ENCODE measurements at regions not wholly inside any gene's neighbourhood (a gene's known extent, or its start where the extent isn't known, plus 50 kb on each side); places are given as distances from the start of the nearest gene placed in this dataset.

DNA sequence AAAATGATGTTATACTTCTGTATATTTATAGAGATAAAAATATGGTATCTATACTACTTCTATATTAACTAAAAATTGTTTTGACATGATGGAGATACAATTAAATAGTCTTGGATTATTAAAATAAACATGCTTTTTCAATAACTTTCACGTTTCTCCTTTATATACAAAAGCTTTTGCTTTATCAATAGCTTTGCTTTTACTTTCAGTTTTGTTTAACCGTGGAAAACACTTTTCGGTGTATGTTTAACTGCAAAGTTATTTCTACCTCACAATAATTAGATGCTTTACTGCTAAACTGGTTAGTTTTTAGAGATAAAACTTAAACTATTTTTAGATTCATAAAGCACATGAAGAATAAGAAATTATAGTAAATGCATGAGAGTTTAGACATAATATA lies 432.1 kb upstream of the PCDH15 start:
- Histone ChIP-seq H3K36me3 (ENCODE audit: control insufficient read depth in 2 of 2, insufficient read depth in 2 of 2, low read length in 1 of 2) (no peaks in the 10 kb centered on the region), H3K4me3 (no peak overlapping the region), H3K9me3 (replicated peaks; ENCODE audit: control insufficient read depth, insufficient read depth, low read length) (no peaks in the 10 kb centered on the region), H3K27ac (ENCODE audit: control insufficient read depth, insufficient read depth) (no peak overlapping the region; the same call in 1 of the 2 replicates), H3K27me3 (replicated peaks in 1 of 2; ENCODE audit: control insufficient read depth in 2 of 2, insufficient read depth in 2 of 2, low read length in 1 of 2) (no peaks in the 10 kb centered on the region), H3K4me1 (ENCODE audit: control insufficient read depth, insufficient read depth, low read length) (no peaks in the 10 kb centered on the region), H4K20me1 (ENCODE audit: control insufficient read depth, insufficient read depth) (no peaks in the 10 kb centered on the region), H2AFZ (ENCODE audit: control insufficient read depth, low read depth, low read length) (peak overlapping the region; percentile 17; the same call in 1 of the 2 replicates), H3K4me2 (ENCODE audit: control insufficient read depth, insufficient read depth) (peak overlapping the region; percentile 42; the same call in 1 of the 2 replicates), H3K79me2 (ENCODE audit: control insufficient read depth, insufficient read depth, low read length) (no peaks in the 10 kb centered on the region), H3K9ac (ENCODE audit: control insufficient read depth, insufficient read depth, low read length) (no peak overlapping the region)
- in situ Hi-C loops (cut with MboI), result no loop called here
- BruUV-seq (replicated peaks), result no TSS peak
- ChIA-PET CTCF (no interaction called here), RAD21 (ENCODE audit: unreplicated experiment) (interaction anchor here (2.2 kb wide), 1 partner anchor 141 kb away, joined by 6 read pairs; no protein-coding TSS in a partner anchor), POLR2A (no interaction called here), SMC1A (ENCODE audit: uncharacterized antibody, unreplicated experiment) (interaction anchor here (0.7 kb wide), 1 partner anchor 22 kb away, joined by 3 read pairs; no protein-coding TSS in a partner anchor)
- FAIRE-seq, result no peak
- DNase-seq (ENCODE audit: low read depth, low spot score), result no peak
- intact Hi-C loops (cut with micrococcal nuclease; ENCODE audit: unreplicated experiment), result no loop called here
- 61% methylated on average over 3 of the region's 3 CpGs for WGBS (ENCODE audit: insufficient coverage, insufficient replicate concordance, low lambda C conversion rate, missing lambda C conversion rate)
- peak; percentile 64 for ATAC-seq
- TF ChIP-seq, protein P1, sequence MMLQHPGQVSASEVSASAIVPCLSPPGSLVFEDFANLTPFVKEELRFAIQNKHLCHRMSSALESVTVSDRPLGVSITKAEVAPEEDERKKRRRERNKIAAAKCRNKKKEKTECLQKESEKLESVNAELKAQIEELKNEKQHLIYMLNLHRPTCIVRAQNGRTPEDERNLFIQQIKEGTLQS (IDR thresholded peaks at IDR 0.05; ENCODE audit: borderline replicate concordance, extremely low read depth, low read depth, low read length), result no peak
- TF ChIP-seq TCF3 (IDR thresholded peaks at IDR 0.05; ENCODE audit: borderline replicate concordance, insufficient read depth, low read depth, low read length), result no peak
- no peak for TF ChIP-seq NR2C2 (IDR thresholded peaks at IDR 0.05; ENCODE audit: borderline replicate concordance, control insufficient read depth, insufficient read length, low read depth)
- no peak for TF ChIP-seq POLR2AphosphoS5 (IDR thresholded peaks at IDR 0.05; ENCODE audit: low read length)
- TF ChIP-seq GABPA (IDR thresholded peaks at IDR 0.05; ENCODE audit: low read depth), result no peak
- TF ChIP-seq FOS (IDR thresholded peaks at IDR 0.05; ENCODE audit: borderline replicate concordance, extremely low read depth, insufficient read length), result no peak
- no peak for TF ChIP-seq CHD1 (IDR thresholded peaks at IDR 0.05; ENCODE audit: low read depth, low read length)
- TF ChIP-seq ZNF384 (IDR thresholded peaks at IDR 0.05; ENCODE audit: borderline replicate concordance, low read depth, low read length), result no peak
- no peak for TF ChIP-seq KAT2A (conservative IDR thresholded peaks at IDR 0.05; ENCODE audit: control insufficient read depth, low read depth, low read length)
- TF ChIP-seq SMAD1 (IDR thresholded peaks at IDR 0.05; ENCODE audit: low read depth, partially characterized antibody), result no peak
- TF ChIP-seq STAT1 (conservative IDR thresholded peaks at IDR 0.05), result no peak
- TF ChIP-seq, protein P2, sequence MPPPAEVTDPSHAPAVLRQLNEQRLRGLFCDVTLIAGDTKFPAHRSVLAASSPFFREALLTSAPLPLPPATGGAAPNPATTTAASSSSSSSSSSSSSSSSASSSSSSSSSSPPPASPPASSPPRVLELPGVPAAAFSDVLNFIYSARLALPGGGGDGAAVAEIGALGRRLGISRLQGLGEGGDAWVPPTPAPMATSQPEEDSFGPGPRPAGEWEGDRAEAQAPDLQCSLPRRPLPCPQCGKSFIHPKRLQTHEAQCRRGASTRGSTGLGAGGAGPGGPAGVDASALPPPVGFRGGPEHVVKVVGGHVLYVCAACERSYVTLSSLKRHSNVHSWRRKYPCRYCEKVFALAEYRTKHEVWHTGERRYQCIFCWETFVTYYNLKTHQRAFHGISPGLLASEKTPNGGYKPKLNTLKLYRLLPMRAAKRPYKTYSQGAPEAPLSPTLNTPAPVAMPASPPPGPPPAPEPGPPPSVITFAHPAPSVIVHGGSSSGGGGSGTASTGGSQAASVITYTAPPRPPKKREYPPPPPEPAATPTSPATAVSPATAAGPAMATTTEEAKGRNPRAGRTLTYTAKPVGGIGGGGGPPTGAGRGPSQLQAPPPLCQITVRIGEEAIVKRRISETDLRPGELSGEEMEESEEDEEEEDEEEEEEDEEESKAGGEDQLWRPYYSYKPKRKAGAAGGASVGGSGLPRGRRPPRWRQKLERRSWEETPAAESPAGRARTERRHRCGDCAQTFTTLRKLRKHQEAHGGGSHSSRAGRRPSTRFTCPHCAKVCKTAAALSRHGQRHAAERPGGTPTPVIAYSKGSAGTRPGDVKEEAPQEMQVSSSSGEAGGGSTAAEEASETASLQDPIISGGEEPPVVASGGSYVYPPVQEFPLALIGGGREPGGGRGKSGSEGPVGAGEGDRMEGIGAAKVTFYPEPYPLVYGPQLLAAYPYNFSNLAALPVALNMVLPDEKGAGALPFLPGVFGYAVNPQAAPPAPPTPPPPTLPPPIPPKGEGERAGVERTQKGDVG (CRISPR knock-in tag; IDR thresholded peaks at IDR 0.05), result no peak
- TF ChIP-seq RBBP5 (conservative IDR thresholded peaks at IDR 0.05), result no peak
- TF ChIP-seq ZBED1 (IDR thresholded peaks at IDR 0.05; ENCODE audit: borderline replicate concordance), result no peak
- TF ChIP-seq MXI1 (IDR thresholded peaks at IDR 0.05; ENCODE audit: low read depth, low read length), result no peak
- TF ChIP-seq WRNIP1 (IDR thresholded peaks at IDR 0.05; ENCODE audit: borderline replicate concordance, low read depth, low read length), result no peak
- TF ChIP-seq, protein P3, sequence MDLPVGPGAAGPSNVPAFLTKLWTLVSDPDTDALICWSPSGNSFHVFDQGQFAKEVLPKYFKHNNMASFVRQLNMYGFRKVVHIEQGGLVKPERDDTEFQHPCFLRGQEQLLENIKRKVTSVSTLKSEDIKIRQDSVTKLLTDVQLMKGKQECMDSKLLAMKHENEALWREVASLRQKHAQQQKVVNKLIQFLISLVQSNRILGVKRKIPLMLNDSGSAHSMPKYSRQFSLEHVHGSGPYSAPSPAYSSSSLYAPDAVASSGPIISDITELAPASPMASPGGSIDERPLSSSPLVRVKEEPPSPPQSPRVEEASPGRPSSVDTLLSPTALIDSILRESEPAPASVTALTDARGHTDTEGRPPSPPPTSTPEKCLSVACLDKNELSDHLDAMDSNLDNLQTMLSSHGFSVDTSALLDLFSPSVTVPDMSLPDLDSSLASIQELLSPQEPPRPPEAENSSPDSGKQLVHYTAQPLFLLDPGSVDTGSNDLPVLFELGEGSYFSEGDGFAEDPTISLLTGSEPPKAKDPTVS (IDR thresholded peaks at IDR 0.05; ENCODE audit: low read depth, low read length), result no peak
